HepG2 (cell line): ENCODE measurements at regions not wholly inside any gene's neighbourhood (a gene's known extent, or its start where the extent isn't known, plus 50 kb on each side); places are given as distances from the start of the nearest gene placed in this dataset.
A peak's percentile ranks its signal among the peaks of the same experiment; 100 is the strongest.

ENCODE experiments used
- CEBPB ChIP-seq: IDR thresholded peaks from 2 replicates; pipeline ENCODE4 v1.6.1; 2011; ENCODE audit warnings: low read depth, low read length, improper control_type of control experiment, borderline replicate concordance
- HNRNPK ChIP-seq: fragments of 200-400 bp; formaldehyde crosslinking; IDR thresholded peaks from 2 replicates; pipeline ENCODE4 v1.6.1; 2018; ENCODE audit warnings: low read length, low read depth, moderate library complexity, mild to moderate bottlenecking; ENCODE audit not compliant: poor library complexity, severe bottlenecking
- MTA3 ChIP-seq: sonication (generic); formaldehyde crosslinking; IDR thresholded peaks from 2 replicates; pipeline ENCODE4 v1.4.0; 2020; ENCODE audit warnings: missing genetic modification reagents
- SRF ChIP-seq: IDR thresholded peaks from 2 replicates; pipeline ENCODE4 v1.6.1; 2011; ENCODE audit warnings: mild to moderate bottlenecking, low read depth, low read length, moderate library complexity
- TP53 ChIP-seq: sonication (generic); formaldehyde crosslinking; conservative IDR thresholded peaks from 2 replicates; pipeline ENCODE4 v1.4.0; 2020; ENCODE audit warnings: missing genetic modification reagents
- U2AF1 ChIP-seq: fragments of 200-400 bp; formaldehyde crosslinking; optimal IDR thresholded peaks from 2 replicates; pipeline ENCODE3; 2017; ENCODE audit warnings: mild to moderate bottlenecking, low read depth, low read length
- YEATS2 ChIP-seq: sonication (generic); formaldehyde crosslinking; IDR thresholded peaks from 2 replicates; pipeline ENCODE4 v1.4.0; 2020; ENCODE audit warnings: missing genetic modification reagents, borderline replicate concordance
- ZBTB3 ChIP-seq: sonication (generic); formaldehyde crosslinking; IDR thresholded peaks from 2 replicates; pipeline ENCODE4 v1.4.0; 2020; ENCODE audit warnings: low read depth, mild to moderate bottlenecking, moderate library complexity, missing genetic modification reagents, borderline replicate concordance
- ZBTB7B ChIP-seq: sonication (generic); formaldehyde crosslinking; IDR thresholded peaks from 2 replicates; pipeline ENCODE4 v1.4.0; 2020; ENCODE audit warnings: missing genetic modification reagents
- ZNF556 ChIP-seq: sonication (generic); formaldehyde crosslinking; IDR thresholded peaks from 2 replicates; pipeline ENCODE4 v1.4.0; 2020; ENCODE audit warnings: mild to moderate bottlenecking, missing genetic modification reagents, borderline replicate concordance
- ZNF607 ChIP-seq: sonication (generic); formaldehyde crosslinking; IDR thresholded peaks from 2 replicates; pipeline ENCODE4 v1.5.1; 2020; ENCODE audit warnings: missing genetic modification reagents, mild to moderate bottlenecking, borderline replicate concordance
- ZNF703 ChIP-seq: sonication (generic); formaldehyde crosslinking; IDR thresholded peaks from 2 replicates; pipeline ENCODE4 v1.5.1; 2020; ENCODE audit warnings: missing genetic modification reagents, mild to moderate bottlenecking, moderate library complexity, borderline replicate concordance
- TF ChIP-seq, protein P1 (sequence below): sonication (generic); formaldehyde crosslinking; IDR thresholded peaks from 2 replicates; pipeline ENCODE4 v1.8.1; 2023; ENCODE audit warnings: mild to moderate bottlenecking, inconsistent platforms, moderate library complexity, missing genetic modification reagents, borderline replicate concordance
- TF ChIP-seq, protein P2 (sequence below): IDR thresholded peaks from 2 replicates; pipeline ENCODE4 v1.6.1; 2016; ENCODE audit warnings: mild to moderate bottlenecking
- TF ChIP-seq, protein P3 (sequence below): sonication (generic); formaldehyde crosslinking; IDR thresholded peaks from 2 replicates; pipeline ENCODE4 v1.4.0; 2020; ENCODE audit warnings: missing genetic modification reagents
- TF ChIP-seq, protein P4 (sequence below): sonication (generic); formaldehyde crosslinking; IDR thresholded peaks from 2 replicates; pipeline ENCODE4 v1.4.0; 2020; ENCODE audit warnings: missing genetic modification reagents, mild to moderate bottlenecking, borderline replicate concordance
- TF ChIP-seq, protein P5 (sequence below), 2 experiments: sonication (generic) in 1 of 2; formaldehyde crosslinking in 1 of 2; IDR thresholded peaks; 2 replicates each; pipeline versions ENCODE4 v1.5.1 to v1.6.1; 2011 to 2020; ENCODE audit warnings: borderline replicate concordance in 1 of 2, low read depth in 1 of 2, low read length in 1 of 2, mild to moderate bottlenecking in 1 of 2, missing genetic modification reagents in 1 of 2, moderate library complexity in 1 of 2

DNA sequence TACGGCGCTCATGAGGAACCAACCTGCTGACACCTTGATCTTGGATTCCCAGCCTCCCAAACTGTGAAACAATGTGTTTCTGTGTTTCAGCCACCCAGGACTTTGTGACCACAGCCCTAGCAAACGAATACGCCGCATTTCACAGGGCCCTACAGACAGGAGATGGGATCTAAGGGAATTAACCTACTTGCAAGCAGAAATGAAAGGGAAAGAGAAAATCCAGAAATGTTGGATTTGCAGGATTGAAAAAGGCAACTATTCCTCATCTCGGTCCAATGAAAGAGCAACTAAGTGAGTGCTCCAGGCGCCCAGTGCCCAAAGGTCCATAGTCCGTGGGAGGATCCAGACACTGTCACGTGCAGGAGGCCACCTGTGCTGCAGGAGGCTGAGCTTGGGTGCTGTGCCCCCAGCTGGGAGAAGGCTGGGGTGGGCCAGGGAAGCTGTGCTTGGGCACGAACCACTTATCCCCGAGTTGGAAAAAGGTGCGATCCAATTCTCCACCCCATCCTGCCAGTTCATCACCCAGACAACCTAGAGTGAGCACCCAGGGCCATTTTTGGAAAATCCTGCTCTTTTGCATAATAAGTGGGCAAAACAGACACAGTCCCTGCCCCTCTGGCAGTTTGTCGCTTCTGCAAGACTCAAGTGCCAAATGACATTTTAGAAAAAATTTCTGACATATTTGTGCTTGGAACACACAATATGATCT is 177.9 kb downstream of the C9orf50 start (continued):
- TF ChIP-seq, protein P1, sequence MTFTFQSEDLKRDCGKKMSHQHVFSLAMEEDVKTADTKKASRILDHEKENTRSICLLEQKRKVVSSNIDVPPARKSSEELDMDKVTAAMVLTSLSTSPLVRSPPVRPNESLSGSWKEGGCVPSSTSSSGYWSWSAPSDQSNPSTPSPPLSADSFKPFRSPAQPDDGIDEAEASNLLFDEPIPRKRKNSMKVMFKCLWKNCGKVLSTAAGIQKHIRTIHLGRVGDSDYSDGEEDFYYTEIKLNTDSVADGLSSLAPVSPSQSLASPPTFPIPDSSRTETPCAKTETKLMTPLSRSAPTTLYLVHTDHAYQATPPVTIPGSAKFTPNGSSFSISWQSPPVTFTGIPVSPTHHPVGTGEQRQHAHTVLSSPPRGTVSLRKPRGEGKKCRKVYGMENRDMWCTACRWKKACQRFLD (CRISPR knock-in tag): peak; percentile 40; the same call in 1 of the 2 replicates
- TF ChIP-seq ZBTB3 (CRISPR knock-in tag) (no peak), SRF (peak; percentile 57; the same call in 1 of the 2 replicates), ZNF703 (no peak), CEBPB (no peak), ZBTB7B (CRISPR knock-in tag) (peak; percentile 82; the same call in 1 of the 2 replicates), ZNF556 (CRISPR knock-in tag) (peak; percentile 59; the same call in 1 of the 2 replicates), MTA3 (CRISPR knock-in tag) (no peak), ZNF607 (CRISPR knock-in tag) (no peak), HNRNPK (no peak), YEATS2 (no peak), U2AF1 (no peak), TP53 (CRISPR knock-in tag) (no peak)
- TF ChIP-seq, protein P2, sequence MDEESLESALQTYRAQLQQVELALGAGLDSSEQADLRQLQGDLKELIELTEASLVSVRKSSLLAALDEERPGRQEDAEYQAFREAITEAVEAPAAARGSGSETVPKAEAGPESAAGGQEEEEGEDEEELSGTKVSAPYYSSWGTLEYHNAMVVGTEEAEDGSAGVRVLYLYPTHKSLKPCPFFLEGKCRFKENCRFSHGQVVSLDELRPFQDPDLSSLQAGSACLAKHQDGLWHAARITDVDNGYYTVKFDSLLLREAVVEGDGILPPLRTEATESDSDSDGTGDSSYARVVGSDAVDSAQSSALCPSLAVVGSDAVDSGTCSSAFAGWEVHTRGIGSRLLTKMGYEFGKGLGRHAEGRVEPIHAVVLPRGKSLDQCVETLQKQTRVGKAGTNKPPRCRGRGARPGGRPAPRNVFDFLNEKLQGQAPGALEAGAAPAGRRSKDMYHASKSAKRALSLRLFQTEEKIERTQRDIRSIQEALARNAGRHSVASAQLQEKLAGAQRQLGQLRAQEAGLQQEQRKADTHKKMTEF (CRISPR knock-in tag): peak; percentile 45; the same call in 1 of the 2 replicates
- TF ChIP-seq, protein P3, sequence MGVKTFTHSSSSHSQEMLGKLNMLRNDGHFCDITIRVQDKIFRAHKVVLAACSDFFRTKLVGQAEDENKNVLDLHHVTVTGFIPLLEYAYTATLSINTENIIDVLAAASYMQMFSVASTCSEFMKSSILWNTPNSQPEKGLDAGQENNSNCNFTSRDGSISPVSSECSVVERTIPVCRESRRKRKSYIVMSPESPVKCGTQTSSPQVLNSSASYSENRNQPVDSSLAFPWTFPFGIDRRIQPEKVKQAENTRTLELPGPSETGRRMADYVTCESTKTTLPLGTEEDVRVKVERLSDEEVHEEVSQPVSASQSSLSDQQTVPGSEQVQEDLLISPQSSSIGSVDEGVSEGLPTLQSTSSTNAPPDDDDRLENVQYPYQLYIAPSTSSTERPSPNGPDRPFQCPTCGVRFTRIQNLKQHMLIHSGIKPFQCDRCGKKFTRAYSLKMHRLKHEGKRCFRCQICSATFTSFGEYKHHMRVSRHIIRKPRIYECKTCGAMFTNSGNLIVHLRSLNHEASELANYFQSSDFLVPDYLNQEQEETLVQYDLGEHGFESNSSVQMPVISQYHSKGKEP: no peak
- TF ChIP-seq, protein P4, sequence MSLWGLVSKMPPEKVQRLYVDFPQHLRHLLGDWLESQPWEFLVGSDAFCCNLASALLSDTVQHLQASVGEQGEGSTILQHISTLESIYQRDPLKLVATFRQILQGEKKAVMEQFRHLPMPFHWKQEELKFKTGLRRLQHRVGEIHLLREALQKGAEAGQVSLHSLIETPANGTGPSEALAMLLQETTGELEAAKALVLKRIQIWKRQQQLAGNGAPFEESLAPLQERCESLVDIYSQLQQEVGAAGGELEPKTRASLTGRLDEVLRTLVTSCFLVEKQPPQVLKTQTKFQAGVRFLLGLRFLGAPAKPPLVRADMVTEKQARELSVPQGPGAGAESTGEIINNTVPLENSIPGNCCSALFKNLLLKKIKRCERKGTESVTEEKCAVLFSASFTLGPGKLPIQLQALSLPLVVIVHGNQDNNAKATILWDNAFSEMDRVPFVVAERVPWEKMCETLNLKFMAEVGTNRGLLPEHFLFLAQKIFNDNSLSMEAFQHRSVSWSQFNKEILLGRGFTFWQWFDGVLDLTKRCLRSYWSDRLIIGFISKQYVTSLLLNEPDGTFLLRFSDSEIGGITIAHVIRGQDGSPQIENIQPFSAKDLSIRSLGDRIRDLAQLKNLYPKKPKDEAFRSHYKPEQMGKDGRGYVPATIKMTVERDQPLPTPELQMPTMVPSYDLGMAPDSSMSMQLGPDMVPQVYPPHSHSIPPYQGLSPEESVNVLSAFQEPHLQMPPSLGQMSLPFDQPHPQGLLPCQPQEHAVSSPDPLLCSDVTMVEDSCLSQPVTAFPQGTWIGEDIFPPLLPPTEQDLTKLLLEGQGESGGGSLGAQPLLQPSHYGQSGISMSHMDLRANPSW: 0 out of 2 replicates have a peak, but pooled peaks have one; percentile 29
- TF ChIP-seq, protein P5, sequence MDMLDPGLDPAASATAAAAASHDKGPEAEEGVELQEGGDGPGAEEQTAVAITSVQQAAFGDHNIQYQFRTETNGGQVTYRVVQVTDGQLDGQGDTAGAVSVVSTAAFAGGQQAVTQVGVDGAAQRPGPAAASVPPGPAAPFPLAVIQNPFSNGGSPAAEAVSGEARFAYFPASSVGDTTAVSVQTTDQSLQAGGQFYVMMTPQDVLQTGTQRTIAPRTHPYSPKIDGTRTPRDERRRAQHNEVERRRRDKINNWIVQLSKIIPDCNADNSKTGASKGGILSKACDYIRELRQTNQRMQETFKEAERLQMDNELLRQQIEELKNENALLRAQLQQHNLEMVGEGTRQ (IDR thresholded peaks at IDR 0.05; ENCODE audit: low read depth, low read length): peak; percentile 80
- TF ChIP-seq, protein P5 (CRISPR knock-in tag; IDR thresholded peaks at IDR 0.05; ENCODE audit: borderline replicate concordance): peak; percentile 92; the same call in 1 of the 2 replicates
